ENCODE measurements at regions not wholly inside any gene's neighbourhood (a gene's known extent, or its start where the extent isn't known, plus 50 kb on each side); places are given as distances from the start of the nearest gene placed in this dataset.

- no peak for DNase-seq (ENCODE audit: low read depth)
- TF ChIP-seq CTCF (conservative IDR thresholded peaks at IDR 0.05; ENCODE audit: low read depth, low read length): no peak
- H3K4me3 ChIP-seq (ENCODE audit: low read depth, low read length): no peak overlapping the region
These were observed 146.4 kb upstream of the POU3F1 start for GRCh38 chr1:38193040-38193439.

- H3K4me3 ChIP-seq (ENCODE audit: low read depth, low read length): no peak overlapping the region
- no peak for DNase-seq (ENCODE audit: low read depth)
- TF ChIP-seq CTCF (conservative IDR thresholded peaks at IDR 0.05; ENCODE audit: low read depth, low read length): no peak
These were observed 144.9 kb upstream of the POU3F1 start for GRCh38 chr1:38191461-38191860.

- no peak overlapping the region for H3K4me3 ChIP-seq (ENCODE audit: low read depth, low read length)
- DNase-seq (ENCODE audit: low read depth): no peak
- no peak for TF ChIP-seq CTCF (conservative IDR thresholded peaks at IDR 0.05; ENCODE audit: low read depth, low read length)
These were observed 144.4 kb upstream of the POU3F1 start for GRCh38 chr1:38190983-38191382.

GRCh38 chr1:38187552-38187951 is 141.0 kb upstream of the POU3F1 start:
- TF ChIP-seq CTCF (conservative IDR thresholded peaks at IDR 0.05; ENCODE audit: low read depth, low read length): no peak
- DNase-seq (ENCODE audit: low read depth): no peak
- H3K4me3 ChIP-seq (ENCODE audit: low read depth, low read length): no peak overlapping the region

DNA sequence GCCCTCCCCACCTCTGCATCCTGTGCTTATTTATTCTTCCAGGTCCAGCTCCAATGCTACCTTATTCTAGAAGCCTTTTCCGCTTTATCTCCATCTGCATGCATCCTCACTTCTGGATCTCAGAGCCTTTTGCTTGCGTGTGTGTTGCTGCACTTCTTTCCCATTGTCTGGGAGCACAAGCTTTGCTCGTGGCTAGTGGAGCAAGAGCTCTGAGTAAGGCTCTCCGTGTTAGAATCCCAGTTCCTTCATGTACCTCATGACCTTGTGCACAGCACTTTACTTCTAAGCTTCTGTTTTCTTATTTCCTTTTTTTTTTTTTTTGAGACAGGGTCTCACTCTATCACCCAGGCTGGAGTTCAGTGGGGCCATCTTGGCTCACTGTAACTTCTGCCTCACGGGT is 140.0 kb upstream of the POU3F1 start:
- H3K4me3 ChIP-seq (ENCODE audit: low read depth, low read length): no peak overlapping the region
- no peak for DNase-seq (ENCODE audit: low read depth)
- TF ChIP-seq CTCF (conservative IDR thresholded peaks at IDR 0.05; ENCODE audit: low read depth, low read length): no peak

- no peak overlapping the region for H3K4me3 ChIP-seq (ENCODE audit: low read depth, low read length)
- DNase-seq (ENCODE audit: low read depth): no peak
- TF ChIP-seq CTCF (conservative IDR thresholded peaks at IDR 0.05; ENCODE audit: low read depth, low read length): no peak
These were observed 139.3 kb upstream of the POU3F1 start for GRCh38 chr1:38185913-38186312.

- no peak for DNase-seq (ENCODE audit: low read depth)
- no peak overlapping the region for H3K4me3 ChIP-seq (ENCODE audit: low read depth, low read length)
- no peak for TF ChIP-seq CTCF (conservative IDR thresholded peaks at IDR 0.05; ENCODE audit: low read depth, low read length)
These were observed 137.2 kb upstream of the POU3F1 start for GRCh38 chr1:38183747-38184146.
